WERI-Rb-1 (cell line): ENCODE measurements at regions not wholly inside any gene's neighbourhood (a gene's known extent, or its start where the extent isn't known, plus 50 kb on each side); places are given as distances from the start of the nearest gene placed in this dataset.

Experiments used
- DNase-seq: peaks from one replicate; pipeline ENCODE4 v3.0.0-alpha.2; 2020
- H3K27ac ChIP-seq: fragments of 250-450 bp; sonication (Bioruptor Pico); 2 replicates; pipeline ENCODE4 v1.5.1; 2020; ENCODE audit warnings: mild to moderate bottlenecking, moderate library complexity
- H3K27me3 ChIP-seq: fragments of 250-450 bp; sonication (Bioruptor Pico); 2 replicates; pipeline ENCODE4 v1.5.1; 2021; ENCODE audit warnings: mild to moderate bottlenecking, low read depth, moderate library complexity; ENCODE audit not compliant: insufficient read depth, severe bottlenecking
- H3K36me3 ChIP-seq: fragments of 250-450 bp; sonication (Bioruptor Pico); 2 replicates; pipeline ENCODE4 v1.5.1; 2020; ENCODE audit warnings: mild to moderate bottlenecking, moderate library complexity
- H3K4me3 ChIP-seq: 2 replicates; pipeline ENCODE4 v1.5.1; 2011; ENCODE audit warnings: low read depth, mild to moderate bottlenecking, control low read depth, low read length
- H3K9me3 ChIP-seq: fragments of 250-450 bp; sonication (Bioruptor Pico); 2 replicates; pipeline ENCODE4 v1.5.1; 2021; ENCODE audit warnings: mild to moderate bottlenecking, moderate library complexity; ENCODE audit not compliant: severe bottlenecking
- TF ChIP-seq, protein P1 (sequence below): IDR thresholded peaks from 2 replicates; pipeline ENCODE4 v1.5.1; 2011; ENCODE audit warnings: low read depth, mild to moderate bottlenecking, control low read depth, inconsistent platforms, low read length

DNA sequence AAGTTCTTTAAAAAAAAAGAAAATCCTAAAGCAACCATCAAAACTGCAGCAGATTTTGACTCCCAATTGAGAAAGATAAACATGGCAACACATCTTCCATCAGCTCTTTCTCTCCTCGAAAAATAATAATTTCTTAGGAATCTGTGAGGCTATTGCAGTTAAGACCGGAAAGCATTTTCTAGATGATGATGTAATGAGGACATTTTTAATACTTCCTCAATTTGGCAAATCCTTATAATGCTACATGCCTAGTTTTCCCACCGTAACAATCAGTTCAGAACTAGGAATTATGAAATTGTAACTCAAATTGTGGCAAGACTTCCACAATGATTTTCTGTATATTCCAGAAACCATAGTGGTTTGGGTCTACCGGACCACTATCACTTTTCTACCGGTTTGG, 180.9 kb upstream of the PDE3A start:
- Histone ChIP-seq H3K36me3 (no peaks in the 10 kb centered on the region), H3K27ac (no peak overlapping the region), H3K27me3 (no peaks in the 10 kb centered on the region), H3K4me3 (no peak overlapping the region), H3K9me3 (no peaks in the 10 kb centered on the region)
- TF ChIP-seq, protein P1, sequence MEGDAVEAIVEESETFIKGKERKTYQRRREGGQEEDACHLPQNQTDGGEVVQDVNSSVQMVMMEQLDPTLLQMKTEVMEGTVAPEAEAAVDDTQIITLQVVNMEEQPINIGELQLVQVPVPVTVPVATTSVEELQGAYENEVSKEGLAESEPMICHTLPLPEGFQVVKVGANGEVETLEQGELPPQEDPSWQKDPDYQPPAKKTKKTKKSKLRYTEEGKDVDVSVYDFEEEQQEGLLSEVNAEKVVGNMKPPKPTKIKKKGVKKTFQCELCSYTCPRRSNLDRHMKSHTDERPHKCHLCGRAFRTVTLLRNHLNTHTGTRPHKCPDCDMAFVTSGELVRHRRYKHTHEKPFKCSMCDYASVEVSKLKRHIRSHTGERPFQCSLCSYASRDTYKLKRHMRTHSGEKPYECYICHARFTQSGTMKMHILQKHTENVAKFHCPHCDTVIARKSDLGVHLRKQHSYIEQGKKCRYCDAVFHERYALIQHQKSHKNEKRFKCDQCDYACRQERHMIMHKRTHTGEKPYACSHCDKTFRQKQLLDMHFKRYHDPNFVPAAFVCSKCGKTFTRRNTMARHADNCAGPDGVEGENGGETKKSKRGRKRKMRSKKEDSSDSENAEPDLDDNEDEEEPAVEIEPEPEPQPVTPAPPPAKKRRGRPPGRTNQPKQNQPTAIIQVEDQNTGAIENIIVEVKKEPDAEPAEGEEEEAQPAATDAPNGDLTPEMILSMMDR = no peak
- no peak for DNase-seq

DNA sequence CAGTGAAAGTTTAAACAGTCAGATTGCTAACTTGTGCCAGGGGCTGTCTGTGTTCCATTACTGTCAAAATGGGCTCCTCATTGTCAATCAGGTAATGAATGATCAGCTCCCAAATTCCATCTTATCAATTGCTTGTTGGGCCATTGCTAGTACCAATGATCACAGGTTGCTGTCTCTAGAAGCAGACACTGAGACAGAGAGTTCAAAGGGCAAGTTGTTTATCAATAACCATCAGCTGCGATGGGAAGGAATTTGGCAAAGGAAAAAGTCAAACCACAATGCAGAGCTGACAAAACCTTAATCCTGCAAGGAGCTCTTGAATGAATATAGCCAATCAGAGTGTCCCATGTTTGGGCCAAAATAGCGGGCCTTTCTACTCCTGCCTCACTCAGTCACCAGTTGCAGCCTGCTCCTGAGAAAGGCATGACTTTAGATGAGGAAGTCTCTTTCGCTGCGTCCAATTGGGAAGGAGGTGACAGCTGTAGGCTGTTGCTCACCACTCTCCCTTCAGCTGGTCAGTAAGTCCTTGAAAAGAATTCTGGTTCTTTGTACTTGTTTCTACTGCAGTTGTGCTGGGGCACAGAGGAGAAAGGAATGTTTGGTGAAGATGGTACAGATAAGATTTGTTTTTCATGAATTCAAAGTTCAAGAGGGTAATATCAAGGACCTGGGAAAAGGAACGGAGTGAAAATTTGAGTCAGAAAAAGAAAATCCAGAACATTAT, 179.2 kb upstream of the PDE3A start:
- Histone ChIP-seq H3K27me3 (no peaks in the 10 kb centered on the region), H3K4me3 (no peak overlapping the region), H3K36me3 (no peaks in the 10 kb centered on the region), H3K27ac (no peak overlapping the region), H3K9me3 (no peaks in the 10 kb centered on the region)
- TF ChIP-seq, protein P1 = no peak
- no peak for DNase-seq

DNA sequence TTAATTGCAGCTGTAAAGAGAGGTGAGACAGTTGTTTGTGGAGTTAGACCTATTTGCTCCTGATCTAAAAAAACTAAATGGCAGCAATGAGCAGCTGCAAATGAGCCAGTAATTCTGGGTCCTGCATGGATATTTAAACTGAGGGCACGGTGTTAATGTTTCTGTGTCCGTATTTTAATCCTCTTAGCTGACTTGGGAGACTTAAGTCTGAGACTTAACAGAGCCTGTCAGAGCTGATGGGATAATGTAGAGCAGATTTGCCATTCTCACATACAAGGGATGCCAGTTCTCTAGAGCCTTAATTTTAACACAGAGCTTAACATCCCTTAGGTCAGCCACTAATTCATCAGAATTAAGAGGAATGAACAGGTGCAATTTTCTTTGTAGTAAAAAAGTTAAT, 178.6 kb upstream of the PDE3A start:
- Histone ChIP-seq H3K9me3 (no peaks in the 10 kb centered on the region), H3K4me3 (no peak overlapping the region), H3K27me3 (no peaks in the 10 kb centered on the region), H3K27ac (no peak overlapping the region), H3K36me3 (no peaks in the 10 kb centered on the region)
- TF ChIP-seq, protein P1 = no peak
- DNase-seq = peak; percentile 55

DNA sequence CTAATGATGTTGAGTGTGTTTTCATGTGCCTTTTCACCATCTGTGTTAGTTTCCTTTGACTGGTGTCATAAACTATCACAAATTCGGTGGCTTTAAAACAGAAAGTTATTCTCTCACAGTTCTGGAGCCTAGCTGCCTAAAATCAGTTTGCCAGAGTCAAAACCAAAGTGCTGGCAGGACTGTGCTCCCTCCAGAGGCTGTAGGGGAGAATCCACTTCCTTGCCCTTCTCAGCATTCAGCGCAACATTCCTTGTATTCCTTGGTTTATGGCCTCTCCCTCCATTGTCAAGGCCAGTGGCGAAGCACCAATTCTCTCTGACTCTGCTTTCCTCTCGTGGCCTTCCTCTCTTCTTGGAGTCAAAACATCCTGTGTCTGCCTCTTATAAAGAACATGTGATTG, 174.2 kb upstream of the PDE3A start:
- no peak overlapping the region for H3K27ac ChIP-seq
- no peaks in the 10 kb centered on the region for H3K36me3 ChIP-seq
- H3K27me3 ChIP-seq = no peaks in the 10 kb centered on the region
- peak; percentile 16 for DNase-seq
- no peaks in the 10 kb centered on the region for H3K9me3 ChIP-seq
- H3K4me3 ChIP-seq = no peak overlapping the region
- TF ChIP-seq, protein P1 = peak; percentile 38

DNA sequence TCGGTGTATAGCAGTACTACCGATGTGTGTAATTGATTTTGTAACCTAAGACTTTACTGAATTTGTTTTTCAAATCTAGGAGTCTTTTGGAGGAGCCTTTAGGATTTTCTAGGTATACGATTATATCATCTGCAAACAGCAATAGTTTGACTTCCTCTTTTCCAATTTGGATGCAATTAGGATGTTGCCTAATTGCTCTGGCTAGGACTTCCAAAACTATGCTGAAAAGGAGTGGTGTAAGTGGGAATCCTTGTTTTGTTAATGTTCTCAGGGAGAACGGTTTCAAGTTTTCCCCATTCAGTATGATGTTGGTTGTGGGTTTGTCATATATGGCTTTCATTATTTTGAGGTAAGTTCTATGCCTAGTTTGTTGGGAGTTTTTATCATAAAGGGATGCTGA, 171.6 kb upstream of the PDE3A start:
- Histone ChIP-seq H3K9me3 (no peaks in the 10 kb centered on the region), H3K27me3 (no peaks in the 10 kb centered on the region), H3K36me3 (no peaks in the 10 kb centered on the region), H3K4me3 (no peak overlapping the region), H3K27ac (no peak overlapping the region)
- TF ChIP-seq, protein P1 = no peak
- DNase-seq = no peak

DNA sequence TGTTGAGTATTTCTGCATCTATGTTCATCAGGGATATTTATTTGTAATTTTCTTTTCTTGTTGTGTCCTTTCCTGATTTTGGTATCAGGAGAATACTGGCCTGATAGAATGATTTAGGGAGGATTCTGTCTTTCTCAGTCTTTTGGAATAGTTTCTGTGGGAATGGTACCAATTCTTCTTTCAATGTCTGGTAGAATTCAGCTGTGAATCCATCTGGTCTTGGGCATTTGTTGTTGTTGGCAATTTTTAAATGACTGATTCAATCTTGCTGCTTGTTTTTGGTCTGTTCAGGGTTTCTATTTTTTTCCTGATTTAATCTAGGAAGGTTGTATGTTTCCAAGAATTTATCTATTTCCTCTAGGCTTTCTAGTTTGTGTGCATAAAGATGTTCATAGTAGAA, 170.9 kb upstream of the PDE3A start:
- Histone ChIP-seq H3K9me3 (no peaks in the 10 kb centered on the region), H3K27ac (no peak overlapping the region), H3K4me3 (no peak overlapping the region), H3K36me3 (no peaks in the 10 kb centered on the region), H3K27me3 (no peaks in the 10 kb centered on the region)
- TF ChIP-seq, protein P1 = no peak
- no peak for DNase-seq
